NK-92 (cell line): ENCODE measurements at regions not wholly inside any gene's neighbourhood (a gene's known extent, or its start where the extent isn't known, plus 50 kb on each side); places are given as distances from the start of the nearest gene placed in this dataset.

ENCODE experiments used
- DNase-seq: peaks from one replicate; lab custom pipeline; 2025; ENCODE audit not compliant: unreplicated experiment; lab: John Stamatoyannopoulos, UW

GRCh38 chr10:128879030-128879429 is 588.0 kb upstream of the MGMT start:
- DNase-seq = no peak

DNA sequence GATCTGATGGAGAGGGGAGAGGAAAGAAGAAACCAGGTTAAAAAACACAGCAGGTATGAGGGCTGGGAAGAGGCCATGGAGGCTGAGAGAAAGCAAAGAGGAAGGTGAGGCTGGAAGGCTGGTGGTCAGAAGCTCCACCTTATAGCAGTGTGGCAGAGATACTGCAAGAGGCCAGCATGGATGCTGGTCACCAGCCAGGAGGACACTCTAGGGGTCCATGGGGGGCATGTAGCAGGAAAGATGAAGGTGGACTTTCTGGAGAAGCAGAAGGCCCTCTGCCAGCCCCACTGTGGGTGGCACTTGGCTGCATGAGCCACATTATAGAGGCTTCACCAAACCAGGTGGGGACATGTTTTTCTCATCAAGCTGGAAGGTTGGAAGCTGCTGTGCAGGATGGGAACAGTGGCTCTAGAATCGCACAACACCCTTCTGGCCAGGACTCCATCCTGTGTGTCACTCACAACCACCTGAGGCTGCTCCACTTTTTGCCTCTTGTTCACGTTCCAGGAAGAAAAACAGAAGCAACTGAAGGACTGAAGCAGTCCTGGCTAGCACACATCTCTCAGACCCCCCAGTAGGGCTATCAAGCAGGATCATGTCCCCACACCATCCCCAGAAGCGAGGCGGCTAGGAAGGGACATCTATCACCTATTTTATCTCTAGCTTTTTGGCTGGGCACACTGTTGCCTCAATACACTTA is 587.5 kb upstream of the MGMT start:
- no peak for DNase-seq

DNA sequence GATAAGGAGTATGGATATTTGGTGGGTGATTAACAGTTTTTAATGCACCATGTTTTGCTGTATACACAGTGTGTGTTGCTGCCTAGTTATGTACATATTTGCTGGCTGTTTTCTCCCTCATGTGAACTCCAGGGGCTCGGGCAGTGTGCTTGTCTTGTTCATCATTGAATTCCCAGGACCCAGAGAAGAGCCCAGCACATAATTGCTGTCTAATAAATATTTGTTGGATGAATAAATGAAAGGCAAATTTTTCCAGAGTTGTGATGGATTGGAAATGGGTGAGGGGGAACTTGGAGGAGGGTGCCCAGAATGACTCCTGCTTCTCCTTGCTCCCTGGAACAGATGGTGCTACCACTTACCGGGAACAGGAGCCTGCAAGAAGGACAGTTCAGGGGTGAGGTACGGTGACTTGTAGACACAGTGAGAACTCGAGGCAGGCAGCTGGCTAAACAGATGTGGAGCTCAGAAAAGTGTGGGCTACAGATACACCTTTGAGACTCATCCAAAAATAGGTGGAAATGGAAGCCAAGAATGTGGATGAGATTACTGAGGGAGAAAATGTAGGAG is 586.8 kb upstream of the MGMT start:
- no peak for DNase-seq

GRCh38 chr10:128881086-128881485 is 586.0 kb upstream of the MGMT start:
- DNase-seq = no peak

- DNase-seq = no peak
Observed at GRCh38 chr10:128883231-128884032, 583.6 kb upstream of the MGMT start.

DNA sequence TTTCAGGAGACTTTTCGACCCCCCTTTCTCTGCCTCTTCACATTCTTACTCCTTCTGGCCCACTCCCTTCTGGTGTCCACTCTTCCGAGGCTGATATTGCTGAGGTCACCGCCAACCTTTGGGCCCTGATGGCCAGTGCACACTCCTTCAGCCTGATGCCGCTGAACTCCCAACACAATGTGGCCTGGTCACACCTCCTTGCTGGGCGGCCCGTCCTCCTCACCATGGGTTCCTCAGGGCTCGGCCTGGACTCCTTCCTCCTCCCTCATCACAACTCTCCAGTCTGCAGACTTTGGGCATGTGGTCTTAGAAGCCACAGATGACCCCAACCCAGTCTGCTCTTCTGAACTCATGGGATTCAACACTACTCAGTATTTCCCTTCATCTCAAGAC is 583.0 kb upstream of the MGMT start:
- DNase-seq = no peak

GRCh38 chr10:128884496-128885072 is 582.5 kb upstream of the MGMT start:
- no peak for DNase-seq

- DNase-seq = no peak
Observed at GRCh38 chr10:128885573-128886555, 581.2 kb upstream of the MGMT start.

- DNase-seq = no peak
Observed at GRCh38 chr10:128887856-128888255, 579.2 kb upstream of the MGMT start.

DNA sequence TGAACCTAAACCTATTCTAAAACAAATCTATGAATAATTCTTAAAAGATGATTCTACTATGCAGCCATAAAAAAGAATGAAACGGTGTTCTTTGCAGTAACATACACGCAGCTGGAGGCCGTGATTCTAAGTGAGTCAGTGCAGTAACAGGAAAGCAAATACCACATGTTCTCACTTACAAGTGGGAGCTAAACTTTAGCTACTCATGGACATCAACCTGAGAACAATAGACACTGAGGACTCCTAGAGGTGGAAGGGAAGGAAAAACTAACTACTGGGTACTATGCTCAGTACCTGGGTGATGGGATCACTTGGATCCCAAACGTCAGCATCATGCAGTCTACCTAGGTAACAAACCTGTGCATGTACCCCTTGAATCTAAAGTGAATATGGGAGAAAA is 575.0 kb upstream of the MGMT start:
- DNase-seq = no peak

DNA sequence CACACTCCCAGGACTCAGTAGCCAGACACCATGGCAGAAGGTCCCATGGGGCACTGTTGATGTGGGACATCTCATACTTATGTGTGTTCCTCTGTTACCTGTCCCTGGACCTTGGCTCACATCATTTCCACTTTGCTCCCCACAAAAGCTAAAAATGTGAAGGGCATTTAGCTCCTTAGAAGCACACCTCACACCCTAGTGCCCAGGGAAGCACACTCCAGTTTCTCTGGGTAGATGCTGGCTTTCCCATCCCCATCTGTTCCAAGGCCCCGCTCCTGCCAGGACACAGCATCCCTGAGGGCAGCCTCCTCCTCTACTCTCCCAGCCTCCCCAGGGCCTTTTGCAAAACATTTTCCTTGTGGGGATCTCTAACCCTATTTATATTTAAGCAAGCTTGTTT is 572.4 kb upstream of the MGMT start:
- DNase-seq = no peak

DNA sequence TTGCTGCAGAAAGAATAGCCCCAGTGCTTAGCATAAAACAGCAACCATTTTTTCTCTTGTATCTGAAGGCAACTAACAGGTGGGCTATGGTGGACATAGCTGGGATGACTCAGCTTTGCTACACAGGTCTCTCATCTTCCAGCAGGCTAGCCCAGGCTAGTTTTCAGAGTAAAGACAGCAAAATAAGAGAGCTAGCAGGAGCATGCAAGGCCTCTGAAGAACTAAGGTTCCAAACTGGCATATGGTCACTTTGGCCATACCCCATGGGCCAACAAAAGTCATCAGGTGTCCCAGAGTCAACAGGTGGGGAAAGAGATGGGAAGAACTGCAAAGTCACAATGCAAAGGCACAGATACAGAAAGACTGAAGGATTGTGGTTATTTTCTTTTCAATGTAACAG is 571.6 kb upstream of the MGMT start:
- no peak for DNase-seq

DNA sequence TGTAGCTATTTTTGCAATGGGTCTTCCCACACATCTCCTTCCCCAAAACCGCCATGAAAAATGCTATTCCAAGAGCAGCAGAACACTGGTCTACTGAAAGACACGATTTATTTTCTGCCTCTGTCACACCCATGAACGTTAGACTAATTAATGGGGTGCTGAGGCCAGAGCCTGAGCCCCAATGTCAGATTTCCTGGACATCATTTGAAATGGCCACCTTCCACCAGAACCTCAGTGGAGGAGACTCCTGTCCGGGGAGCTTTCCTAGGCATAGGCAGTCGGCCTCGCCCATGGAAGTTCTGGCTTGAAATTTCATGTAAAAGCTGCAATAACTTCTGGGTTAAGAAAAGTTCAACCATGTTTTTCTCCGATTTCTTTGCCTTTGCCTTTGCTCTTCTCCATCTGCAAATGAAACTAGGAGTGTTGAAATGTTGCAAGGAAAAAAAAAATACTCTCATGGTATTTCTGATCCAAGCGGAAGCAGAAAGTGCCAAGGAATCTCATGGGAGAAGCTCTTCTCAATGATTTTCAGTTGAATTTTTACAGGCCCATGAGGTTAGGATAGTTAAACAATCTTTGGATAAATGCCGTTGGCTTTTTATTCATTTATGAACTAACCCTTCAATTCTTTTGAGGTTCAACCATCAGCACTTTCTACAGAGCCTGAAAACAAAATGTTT is 570.8 kb upstream of the MGMT start:
- no peak for DNase-seq

DNA sequence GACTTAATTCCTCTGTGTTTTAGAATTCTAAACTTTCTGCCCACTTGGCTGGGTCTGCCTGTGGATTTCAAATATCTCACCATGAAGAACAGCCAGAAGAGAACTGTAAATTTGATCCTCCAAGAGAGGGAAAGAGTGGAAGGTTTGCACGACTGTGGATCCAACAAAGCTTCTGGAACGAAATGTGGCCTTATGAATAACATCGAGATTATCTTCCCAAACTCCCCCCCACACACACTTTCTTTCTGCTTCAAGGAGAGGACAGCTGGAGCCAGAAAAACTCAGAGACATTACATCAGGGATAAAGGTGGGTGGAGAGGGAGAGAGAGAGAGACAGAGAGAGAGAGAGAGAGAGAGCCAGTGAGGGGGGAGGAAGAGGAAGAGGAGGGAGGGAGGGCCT is 570.1 kb upstream of the MGMT start:
- no peak for DNase-seq

DNA sequence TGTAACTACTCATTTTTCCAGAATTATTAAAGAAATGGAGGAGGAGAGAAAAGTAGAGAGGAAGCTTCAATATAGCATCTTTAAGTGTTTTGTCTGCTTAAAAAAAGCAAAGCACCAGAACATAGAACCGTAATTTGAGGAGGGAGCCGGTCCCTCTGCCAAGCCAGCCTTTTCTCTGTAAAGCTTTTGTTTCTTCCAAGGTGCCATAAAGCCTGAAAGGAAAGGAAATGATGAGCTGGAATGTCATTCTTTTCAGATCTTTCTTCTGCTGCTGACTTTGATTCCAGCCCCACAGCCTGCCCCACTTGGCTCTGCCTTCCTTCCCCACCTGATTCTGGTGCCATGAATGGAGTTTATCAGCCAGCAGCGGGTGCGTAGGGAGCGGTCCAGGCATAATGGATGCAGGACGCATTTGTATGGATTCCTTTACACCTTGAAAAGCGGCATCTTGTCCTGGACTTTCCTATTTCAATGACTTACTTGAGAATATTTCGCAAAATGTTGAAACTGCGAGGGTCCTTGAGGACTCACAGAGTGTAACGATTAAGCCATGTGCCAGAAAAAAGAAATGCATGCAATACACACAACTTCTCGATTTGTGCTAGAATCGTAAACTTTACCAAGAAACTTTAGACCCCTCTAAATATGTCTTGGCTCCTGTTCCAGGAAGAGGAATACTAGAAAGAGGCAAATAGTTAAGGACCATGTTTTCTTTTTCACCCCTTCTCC is 569.5 kb upstream of the MGMT start:
- DNase-seq = no peak

DNA sequence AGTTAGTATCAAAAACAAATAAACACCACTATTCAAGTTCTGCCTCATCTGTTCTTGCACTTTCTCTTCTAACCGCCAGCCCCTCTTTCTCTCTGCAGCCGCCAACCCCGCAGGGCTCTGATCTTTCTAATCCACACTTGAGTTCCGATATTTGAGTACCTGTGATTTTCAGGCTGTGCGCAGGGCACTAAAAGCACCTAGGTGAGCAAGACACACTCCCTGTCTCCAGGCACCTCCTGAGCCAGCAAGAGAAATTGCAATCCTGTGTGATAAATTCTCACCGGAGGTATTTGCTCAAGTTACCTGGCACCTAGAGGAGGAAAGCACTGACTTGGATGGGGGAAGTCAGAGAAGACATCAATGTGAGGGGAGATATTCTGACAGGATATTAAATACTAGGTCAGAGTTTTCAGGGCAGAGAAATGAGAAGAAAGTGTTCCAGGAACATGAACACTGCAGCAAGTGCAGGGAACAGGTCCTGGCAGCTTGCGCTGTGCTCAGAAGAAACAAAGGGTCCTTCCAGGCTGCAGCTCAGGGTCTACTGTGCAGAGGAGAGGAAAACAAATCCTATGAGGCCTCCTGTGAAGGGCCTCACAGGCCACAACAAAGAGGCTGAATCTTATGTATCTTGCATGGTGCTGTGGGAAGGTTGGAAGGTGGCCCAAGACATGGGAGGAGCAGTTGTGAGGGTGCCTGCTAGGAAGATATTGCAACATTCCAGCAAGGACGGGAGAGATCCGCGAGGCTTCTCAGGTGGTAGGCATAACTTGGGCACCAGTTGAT is 568.7 kb upstream of the MGMT start:
- DNase-seq = no peak

- no peak for DNase-seq
Observed at GRCh38 chr10:128898916-128899195, 568.2 kb upstream of the MGMT start.

GRCh38 chr10:128900456-128900855 is 566.6 kb upstream of the MGMT start:
- DNase-seq = no peak

DNA sequence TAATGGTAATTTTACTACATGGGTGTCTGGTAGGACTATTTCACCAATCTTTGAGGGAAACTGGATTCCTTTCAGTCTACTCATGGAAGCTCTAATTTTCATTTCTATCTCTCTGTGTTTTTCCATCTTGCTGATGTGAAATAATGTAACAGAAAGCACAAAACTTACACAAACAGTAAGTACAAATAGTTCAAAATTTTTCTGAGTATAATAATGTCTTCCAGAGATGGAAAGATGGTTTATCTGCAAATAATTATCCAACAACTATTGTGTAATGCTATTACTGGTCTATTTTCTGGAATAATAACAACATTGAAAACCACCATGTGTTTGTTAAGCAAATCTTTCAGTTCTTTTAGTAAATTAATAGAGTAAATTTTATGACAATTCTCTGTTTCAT is 565.8 kb upstream of the MGMT start:
- DNase-seq = no peak
